NCI-H345 treated with DMSO at 0.1 percent for 48 hours (cell line): ENCODE measurements at regions not wholly inside any gene's neighbourhood (a gene's known extent, or its start where the extent isn't known, plus 50 kb on each side); places are given as distances from the start of the nearest gene placed in this dataset.
A peak's percentile ranks its signal among the peaks of the same experiment; 100 is the strongest.

ENCODE experiments used
- DNase-seq: peaks from one replicate; lab custom pipeline; 2025; ENCODE audit not compliant: unreplicated experiment; lab: John Stamatoyannopoulos, UW

DNA sequence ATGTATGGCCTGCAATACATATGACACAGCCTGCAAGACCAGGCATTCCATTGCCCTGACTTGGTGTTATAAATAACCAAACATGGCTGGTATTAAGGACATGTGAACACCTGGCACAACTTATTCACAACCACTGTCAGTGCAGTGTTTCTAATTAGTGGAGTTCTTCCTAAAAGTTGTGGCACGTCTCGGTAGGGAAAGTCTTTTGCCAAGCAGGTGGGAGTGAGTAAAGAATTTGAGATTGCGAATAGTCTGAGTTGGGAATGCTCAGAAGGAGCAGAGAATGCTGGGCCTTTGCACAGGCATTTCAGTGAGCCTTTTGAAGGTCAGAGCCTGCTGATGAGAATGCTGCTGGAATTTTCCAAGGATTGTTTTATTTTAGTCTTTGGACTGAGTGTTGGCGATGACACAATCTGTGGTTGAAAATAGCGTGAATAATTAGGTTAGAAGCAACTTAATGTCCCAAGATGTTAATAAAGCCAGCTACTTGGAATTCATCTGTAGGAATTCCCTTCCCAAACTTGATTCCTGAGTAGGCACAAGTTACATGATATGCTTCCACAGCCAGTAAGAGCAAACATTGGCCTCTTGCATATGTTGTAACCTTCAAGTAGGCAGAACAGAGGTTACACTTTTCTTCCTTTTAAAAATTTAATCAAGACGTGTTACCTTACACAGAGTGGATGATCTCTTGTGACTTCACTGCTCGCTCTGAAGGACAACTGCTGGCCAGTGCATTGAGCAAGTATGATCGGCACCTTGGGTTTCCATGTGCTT is 83.6 kb upstream of the PGRMC2 start:
- no peak for DNase-seq

DNA sequence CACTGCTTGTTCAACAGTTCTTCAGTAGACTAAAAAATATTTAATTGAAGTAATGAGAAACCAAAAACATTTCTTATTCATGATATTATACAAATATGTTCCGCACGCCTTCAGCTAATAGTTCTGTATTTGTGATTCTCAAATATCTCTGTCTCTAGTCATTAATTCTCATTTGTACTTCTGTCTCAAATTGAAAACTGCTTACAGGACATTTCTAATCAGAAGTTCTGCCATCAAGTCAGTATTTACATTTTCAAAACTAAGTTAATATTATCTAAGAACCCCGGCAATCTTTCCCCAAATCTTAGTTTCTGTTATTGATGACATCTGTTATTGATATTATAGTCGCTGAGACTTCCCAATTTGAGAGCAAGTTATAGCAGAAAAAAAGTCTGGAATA is 78.6 kb upstream of the PGRMC2 start:
- DNase-seq, result no peak

DNA sequence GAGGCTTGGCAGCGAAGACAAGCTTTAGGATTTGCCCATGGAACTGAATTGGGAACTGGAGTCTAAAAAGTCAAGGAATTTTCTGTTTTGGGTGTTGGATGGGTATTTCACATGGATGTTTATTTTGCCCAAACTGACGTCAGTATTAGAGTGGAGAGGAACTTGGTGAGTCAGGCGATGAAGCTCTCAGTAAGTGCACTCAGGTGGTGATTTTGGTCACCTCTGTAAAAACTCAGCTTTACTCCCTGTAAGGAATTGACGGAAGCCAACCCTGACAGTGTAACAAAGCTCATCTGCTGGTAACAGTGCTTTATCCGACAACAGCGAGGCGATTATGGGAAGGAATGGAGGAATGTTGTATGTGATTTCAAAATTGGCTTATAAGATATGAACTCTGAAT is 77.0 kb upstream of the PGRMC2 start:
- no peak for DNase-seq

DNA sequence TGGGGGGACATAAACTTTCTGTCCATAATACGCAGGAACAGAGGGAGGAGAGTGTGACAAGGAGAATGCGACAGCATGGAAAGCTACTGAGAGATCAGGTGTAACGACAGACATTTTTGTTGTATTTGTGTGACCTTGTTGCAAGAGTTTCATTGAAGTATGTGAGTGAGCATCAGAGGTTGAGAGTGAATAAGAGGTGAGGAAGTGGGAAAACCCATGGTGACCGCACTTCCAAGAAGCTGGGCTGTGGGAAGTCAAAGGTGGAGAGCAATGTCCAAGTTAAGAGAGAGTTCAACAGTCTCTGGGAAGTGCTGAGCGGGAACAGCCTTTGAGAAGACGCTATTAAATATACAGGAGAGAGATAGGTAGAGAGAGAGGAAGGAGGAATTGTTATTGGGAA is 76.4 kb upstream of the PGRMC2 start:
- no peak for DNase-seq

DNA sequence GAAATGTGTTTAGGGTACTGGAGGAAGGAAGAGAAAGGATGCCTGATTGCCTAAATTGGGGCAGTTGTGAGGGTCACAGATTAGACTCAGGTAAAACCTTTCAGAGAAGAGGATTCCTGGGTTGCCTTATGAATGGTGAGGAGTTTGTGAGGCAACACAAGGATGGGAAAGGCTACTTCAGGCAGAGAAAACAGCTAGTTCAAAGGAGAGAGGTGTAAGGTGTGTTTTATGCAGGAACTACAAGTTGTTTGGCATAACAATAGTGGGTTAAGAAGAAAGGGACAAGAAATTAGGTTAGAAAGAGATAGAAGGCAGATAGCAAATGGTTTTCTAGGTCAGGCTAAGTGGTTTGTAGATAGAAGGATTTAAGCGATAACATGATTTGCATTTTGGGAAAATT is 75.1 kb upstream of the PGRMC2 start:
- no peak for DNase-seq

DNA sequence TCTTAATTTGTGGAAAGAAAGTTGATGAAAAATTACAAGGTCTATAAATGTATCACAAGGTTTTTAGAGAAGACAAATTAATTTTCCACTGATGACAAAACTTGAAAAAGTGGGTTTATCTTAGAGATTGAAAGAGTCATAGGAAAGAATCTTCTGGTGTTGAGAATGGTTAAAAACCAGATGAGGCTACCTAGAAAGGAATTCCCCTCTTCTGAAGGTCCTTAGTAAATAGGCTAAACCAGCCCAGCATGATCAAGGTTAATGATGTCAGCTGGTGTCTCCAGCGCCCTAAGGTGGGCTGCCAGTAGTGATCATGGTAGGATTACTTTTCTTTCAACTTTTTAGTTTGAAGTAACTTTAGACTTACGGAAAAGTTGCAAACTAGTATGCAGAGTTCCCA is 71.8 kb upstream of the PGRMC2 start:
- DNase-seq, result no peak

DNA sequence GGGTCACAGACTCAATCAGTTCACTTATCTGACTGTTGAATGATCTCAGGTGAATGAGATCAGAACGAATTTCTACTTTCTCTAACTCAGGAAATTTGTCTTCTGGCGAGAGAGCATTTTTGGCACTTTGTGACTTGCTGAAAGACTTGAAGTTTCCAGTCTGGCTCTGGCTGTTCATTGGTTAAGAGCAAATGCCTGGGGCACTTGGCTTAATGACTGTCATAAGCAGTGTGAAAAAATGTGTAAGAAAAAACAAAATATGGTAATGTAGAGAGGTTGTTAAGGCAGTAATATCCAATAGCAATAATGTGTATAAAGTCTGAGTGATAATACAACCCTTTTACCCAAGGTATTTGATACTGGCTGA is 71.3 kb upstream of the PGRMC2 start:
- no peak for DNase-seq

DNA sequence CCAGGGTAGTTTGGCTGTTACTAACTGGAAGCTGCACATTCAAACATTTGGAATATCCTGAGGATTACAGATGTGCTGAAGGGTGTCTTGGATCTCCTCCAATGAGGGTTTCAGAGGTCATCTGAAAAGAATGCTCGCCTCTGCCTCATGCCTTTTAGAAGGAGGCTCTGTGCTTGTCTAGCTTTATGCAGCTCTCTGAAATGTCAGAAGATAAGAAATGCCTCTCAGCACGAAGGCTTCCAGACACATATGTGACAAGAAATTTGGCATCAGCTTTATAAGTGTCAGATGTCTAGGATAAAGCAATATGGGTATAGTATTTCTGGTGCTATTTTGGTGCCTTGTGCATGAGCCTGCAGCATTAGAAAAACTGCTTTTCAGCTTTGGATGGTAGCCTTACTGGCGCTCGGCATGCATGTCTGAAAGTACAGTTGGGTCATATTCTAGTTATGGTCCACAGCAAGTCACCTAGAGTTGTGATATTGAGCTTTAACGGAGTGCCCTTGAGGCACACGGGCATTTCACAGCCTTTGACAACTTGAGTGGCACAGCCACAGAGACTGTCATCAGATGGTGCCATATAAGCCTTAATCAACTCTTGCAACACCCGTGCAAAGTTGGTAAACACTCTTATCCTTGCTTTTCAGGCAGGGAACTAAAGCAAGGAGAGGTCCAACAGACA is 70.8 kb upstream of the PGRMC2 start:
- DNase-seq, result peak; percentile 0

DNA sequence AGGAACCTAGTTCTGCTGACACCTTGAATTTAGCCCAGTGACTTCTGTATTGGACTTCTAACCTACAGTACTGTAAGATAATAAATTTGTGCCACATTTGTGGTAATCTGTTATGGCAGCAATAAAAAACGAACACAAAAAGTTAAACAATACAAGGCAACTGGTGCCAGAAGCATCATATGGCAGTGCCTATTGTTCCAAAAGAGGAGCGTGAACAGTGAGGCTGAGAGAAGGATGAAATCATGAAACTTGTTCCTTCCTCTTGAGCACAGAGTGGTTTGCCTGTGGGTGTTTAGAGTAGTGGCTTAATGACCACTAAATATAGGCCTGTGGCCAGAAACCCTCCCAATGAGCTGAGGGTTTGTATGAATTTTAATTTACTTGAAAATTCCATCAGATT is 69.7 kb upstream of the PGRMC2 start:
- DNase-seq, result no peak

DNA sequence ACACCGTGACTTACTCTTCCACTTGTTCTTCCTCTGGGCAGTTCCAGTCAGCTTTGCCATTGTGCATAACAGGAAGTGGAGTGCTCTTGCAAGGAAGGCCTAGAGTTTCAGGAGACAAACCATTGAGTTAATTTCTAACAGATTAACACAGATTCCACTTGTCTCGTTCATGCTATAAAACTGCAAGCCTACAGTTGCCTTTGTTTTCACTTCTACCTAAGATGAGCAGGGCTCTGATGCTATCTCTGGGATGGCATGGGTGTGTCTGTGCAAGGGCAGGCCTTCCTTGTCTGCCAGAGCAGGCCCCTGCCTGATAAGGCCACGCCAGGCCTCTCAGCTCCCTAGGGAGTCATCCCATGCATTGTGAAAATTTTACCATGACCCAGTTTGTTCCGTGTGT is 67.7 kb upstream of the PGRMC2 start:
- no peak for DNase-seq

DNA sequence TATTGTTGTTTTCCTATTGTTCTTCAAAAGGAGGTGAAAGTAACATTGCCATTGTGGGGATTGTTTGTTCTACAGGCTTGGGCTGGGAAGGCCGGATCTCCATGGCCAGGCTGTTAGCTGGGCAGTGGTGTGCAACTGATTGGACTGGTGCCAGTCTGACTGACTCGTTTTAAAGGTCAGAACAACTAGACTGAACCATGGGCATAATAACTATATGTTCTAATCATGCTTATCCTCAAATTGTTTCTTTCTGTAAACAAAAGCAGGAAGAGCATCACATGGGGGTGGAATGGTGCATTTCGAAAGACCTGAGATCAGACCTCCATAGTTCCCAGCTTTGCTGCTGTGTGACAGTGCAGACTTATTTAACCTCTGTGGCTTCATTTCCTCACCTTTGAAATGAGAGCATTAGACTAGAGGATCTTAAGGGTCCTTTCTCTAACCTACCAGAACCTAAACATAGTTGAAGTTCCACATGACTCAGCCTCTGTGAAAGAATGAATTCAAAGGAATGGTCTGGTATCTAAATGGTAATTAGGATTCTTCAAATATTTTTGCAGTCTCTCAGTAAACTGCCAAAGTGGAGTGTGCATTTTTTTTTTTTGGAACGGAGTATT is 66.7 kb upstream of the PGRMC2 start:
- no peak for DNase-seq

DNA sequence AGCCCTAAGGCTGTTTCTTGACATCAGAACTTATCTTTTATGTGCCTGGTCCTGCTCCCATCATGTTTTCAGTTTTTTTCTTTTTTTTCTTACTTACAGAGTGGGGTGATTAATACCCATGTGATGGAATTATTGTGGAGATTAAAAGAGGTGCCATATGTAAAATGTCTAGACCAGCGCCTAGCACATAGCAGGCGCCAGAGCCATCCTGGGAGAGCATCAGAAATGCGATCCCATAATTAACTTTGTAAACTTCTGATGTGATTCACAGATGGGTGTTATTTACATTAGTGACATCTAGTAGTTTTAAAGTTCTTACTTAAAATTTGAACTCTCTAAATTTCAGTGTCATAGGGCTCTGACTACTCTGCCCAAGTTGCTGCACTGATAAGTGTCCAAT is 66.2 kb upstream of the PGRMC2 start:
- no peak for DNase-seq

DNA sequence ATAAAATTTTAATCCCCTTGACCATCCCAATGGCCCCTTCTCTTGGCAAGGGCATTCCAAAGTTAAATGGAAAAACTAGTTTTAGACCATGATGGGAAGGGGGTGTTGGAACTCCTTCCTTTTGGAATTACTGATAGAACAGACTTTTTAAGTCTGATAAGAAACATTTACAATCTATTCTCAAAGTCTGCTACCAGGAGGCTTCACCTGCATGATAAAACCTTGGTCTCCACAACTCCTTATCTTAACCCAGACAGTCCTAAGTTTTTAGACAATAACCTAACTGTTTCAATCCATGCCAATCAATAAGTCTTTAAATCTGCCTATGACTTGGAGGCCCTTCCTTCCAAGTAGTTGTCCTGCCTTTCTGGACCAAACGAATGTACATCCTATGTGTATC is 63.9 kb upstream of the PGRMC2 start:
- no peak for DNase-seq

DNA sequence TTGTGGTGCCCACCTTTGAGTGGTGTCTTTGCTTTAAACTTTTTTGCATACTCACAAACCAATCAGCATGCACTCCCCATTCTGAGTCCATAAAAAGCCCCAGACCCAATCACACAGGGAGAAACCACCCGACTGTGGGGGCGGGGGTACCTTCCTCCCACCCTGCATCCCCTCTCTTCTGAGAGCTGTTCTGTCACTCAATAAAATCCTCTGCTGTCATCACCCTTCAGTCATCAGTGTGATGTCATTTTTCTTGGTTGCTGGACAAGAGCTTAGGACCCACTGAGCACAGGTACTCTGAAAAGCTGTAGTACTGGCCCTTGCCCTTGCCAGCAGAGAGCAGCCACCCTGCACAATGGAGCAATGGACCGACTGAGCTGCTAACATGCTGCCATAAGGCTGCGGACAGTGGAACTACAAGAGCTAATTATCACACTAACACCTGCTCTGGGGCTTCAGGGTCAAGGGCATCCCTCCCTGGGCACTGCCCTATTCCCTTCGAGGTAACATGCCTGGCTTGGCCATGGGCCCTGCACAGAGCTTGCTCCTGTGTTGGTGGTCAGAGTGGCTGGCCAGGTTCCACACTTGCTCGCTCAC is 62.9 kb upstream of the PGRMC2 start:
- no peak for DNase-seq

DNA sequence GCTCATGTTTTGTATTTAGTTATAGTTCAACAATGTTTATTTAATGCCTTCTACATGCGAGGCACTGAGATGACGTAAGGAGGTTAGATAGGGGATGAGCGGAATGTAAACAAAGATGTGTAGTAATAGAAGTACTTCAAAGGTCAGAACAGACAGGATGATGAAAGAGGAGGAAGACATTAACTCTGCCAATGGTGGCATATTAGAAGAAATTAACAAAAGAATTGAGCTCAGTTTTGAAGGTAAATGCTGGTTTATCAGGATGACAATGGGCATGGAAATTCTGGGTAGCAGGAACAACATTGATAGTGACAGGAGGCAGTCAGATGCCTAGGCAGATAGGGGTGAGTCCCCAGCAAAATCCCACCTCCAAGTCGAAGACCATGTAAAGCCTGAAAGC is 62.3 kb upstream of the PGRMC2 start:
- DNase-seq, result peak; percentile 27

DNA sequence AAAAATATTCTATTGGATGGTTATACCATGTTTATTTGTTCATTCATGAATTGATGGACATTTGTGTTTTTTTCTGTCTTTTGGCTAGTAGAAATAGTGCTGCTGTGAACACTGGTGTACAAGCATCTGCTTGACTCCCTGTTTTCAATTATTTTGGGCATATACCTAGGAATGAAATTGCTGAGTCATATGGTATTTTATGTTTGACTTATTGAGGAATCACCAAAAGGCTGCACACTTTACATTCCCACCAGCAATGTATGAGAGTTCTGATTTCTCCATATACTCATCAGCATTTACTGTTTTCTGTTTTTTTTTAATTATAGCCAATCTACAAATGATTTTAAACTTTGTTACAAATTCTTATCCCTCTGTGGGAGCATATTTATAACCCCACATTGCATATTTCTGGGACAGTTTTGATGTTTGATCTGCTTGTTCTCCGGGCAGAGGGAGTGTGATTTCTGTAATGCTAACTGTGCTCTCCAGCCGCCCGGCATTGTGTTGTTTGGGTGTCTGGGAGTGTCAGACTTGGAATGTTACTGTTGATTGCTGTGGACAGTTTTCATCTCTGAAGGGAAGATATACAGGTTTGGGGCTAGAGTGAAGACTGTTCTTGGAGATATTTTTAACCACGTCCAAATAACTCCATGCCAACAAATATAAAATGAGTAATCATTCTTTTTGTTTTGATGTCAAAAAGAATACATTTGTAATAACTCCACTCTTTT is 60.5 kb upstream of the PGRMC2 start:
- DNase-seq, result no peak

DNA sequence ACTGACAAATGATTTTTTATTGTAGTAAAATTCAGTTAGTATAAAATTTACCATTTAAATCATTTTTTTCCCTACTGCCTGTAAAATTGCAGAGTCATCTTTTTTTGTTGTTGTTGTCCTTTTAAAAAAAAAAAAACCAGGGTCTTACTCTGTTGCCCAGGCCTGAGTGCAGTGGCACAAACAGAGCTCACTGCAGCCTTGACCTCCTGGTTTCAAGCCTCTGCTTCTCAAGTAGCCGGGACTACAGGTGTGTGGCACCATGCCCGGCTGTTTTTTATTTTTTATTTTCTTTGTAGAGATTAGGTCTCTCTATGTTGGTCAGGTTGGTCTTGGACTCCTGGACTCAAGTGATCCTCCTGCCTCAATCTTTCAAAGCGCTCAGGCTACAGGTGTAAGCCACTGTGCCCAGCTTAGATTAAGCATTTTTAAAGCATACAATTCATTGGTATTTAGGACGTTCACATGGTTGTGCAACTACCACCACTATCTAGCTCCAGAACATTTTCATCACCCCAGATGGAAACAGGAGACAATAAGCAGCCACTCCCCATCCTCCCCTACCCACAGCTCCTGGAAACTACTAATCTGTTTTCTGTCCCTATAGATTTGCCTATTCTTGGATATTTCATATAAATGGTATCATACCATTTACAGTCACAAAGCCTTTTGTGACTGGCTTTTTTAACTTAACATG is 59.7 kb upstream of the PGRMC2 start:
- DNase-seq, result no peak

DNA sequence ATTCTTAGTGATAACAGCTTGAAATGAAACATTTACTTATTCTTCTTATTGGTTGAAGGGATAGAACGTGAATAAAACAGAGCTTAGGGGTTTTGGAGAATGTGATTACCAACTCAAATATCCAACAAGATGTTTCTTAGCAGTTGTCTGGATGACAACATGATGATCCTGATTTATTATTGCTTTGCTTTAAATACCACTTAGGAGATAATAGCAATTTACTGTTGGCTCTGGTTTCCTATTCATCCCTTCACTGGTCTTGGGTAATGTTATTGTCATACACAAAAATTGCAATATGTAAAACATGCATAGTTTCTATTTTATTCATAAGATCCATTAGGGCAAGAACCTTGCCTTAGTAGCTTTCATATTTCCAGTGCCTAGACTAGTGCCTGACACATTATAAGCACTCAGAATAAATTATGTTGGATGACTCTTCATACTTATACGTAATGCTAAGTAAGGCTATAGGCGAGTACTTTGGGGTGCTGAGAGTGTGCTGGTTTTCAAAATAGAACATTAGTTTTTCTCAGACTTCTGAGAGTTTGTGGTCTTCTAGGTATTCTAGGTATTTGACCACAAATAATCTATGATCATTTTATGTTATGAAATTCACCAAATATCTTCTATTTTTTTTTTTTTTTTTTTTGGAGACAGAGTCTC is 58.6 kb upstream of the PGRMC2 start:
- no peak for DNase-seq

DNA sequence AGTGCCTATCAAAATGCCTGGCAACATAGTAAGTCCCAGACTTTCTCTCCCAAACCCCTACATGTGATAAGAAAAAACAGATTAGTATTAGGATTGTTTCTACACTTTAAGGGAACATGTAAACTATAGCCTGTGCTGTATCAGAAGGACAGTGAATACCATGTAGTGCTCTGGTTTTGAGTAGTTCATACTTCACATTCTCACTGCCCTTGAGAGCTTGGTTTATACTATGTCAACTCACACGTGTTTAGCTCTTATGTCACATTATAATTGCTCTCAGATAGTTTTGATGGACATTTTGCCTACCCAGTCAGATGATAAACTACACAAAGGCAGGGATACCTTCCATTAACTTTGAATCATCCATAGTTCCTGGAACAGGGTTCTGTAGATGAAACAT is 58.0 kb upstream of the PGRMC2 start:
- no peak for DNase-seq

DNA sequence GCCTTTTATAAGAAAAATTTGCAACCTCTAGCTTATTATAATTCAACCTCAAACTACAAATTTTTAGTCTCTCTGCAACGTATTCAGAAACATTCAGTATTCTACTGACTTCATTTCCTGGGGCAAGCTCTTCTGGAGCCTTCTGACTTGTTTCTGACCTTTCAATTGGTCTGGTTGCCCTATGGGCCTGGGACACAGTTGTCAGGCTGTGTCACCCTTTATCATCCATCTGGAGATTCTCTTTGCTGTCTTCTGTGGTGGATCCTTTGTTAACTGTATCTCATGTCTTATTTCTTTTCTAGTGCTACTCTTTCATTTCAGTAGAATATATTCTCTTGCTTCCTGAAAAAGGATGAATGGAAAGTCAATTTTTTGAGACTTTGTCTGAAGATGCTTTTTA is 55.1 kb upstream of the PGRMC2 start:
- no peak for DNase-seq
